Natural killer cell (primary cell): ENCODE measurements at regions not wholly inside any gene's neighbourhood (a gene's known extent, or its start where the extent isn't known, plus 50 kb on each side); places are given as distances from the start of the nearest gene placed in this dataset.

ENCODE experiments used
- ATAC-seq, 3 donors: fragments of 150-1000 bp in 2 of 3; fragments of 200-7000 bp in 1 of 3; cut with Tn5 transposase; 1 replicate in 1 of 3; 2 replicates in 2 of 3; pipeline ENCODE4 v1.10.0; 2021; ENCODE audit warnings: mild to moderate bottlenecking in 2 of 3, moderate library complexity in 2 of 3
- DNase-seq, 2 donors: peaks; one replicate each; pipeline versions ENCODE4 v3.0.0 to v3.0.0-alpha.2; 2013 to 2021; ENCODE audit warnings: mixed read lengths in 1 of 2
- H3K27ac ChIP-seq: one replicate; pipeline ENCODE4 v1.5.1; 2013; ENCODE audit warnings: mild to moderate bottlenecking, low read length
- H3K27me3 ChIP-seq: one replicate; pipeline ENCODE4 v1.6.1; 2013; ENCODE audit warnings: low read length; ENCODE audit not compliant: control insufficient read depth, insufficient read depth
- H3K36me3 ChIP-seq: one replicate; pipeline ENCODE4 v1.6.1; 2013; ENCODE audit warnings: low read length; ENCODE audit not compliant: control insufficient read depth, insufficient read depth
- H3K4me1 ChIP-seq: one replicate; pipeline ENCODE4 v1.6.1; 2013; ENCODE audit warnings: low read length; ENCODE audit not compliant: control insufficient read depth, insufficient read depth
- H3K4me3 ChIP-seq: one replicate; pipeline ENCODE4 v1.5.1; 2013; ENCODE audit warnings: low read length
- H3K9me3 ChIP-seq: one replicate; pipeline ENCODE4 v1.6.1; 2013; ENCODE audit warnings: low read length; ENCODE audit not compliant: control insufficient read depth, insufficient read depth
- H3K27ac Mint-ChIP-seq, 2 donors: one replicate each; pipeline ENCODE4 v1.8.0; 2022; ENCODE audit warnings: mild to moderate bottlenecking in 2 of 2, mixed read lengths in 2 of 2, moderate library complexity in 1 of 2
- H3K27me3 Mint-ChIP-seq, 2 donors: one replicate each; pipeline ENCODE4 v1.8.0; 2022; ENCODE audit warnings: low read depth in 2 of 2, mixed read lengths in 2 of 2
- H3K36me3 Mint-ChIP-seq: one replicate; pipeline ENCODE4 v1.8.0; 2022; ENCODE audit warnings: mixed read lengths
- H3K4me1 Mint-ChIP-seq, 2 donors: one replicate each; pipeline ENCODE4 v1.8.0; 2022; ENCODE audit warnings: mixed read lengths in 2 of 2
- H3K4me3 Mint-ChIP-seq: one replicate; pipeline ENCODE4 v1.8.0; 2022; ENCODE audit warnings: mild to moderate bottlenecking, moderate library complexity, mixed read lengths
- H3K9me3 Mint-ChIP-seq, 2 donors: one replicate each; pipeline ENCODE4 v1.8.0; 2022; ENCODE audit warnings: mixed read lengths in 2 of 2
- WGBS: methylation state at CpG from one replicate; pipeline ENCODE4 v1.1.7; 2013; ENCODE audit warnings: missing lambda C conversion rate; ENCODE audit not compliant: insufficient coverage; 5-methylcytosine and 5-hydroxymethylcytosine counted together
- intact Hi-C: fragments of 100-400 bp; cut with micrococcal nuclease; formaldehyde crosslinking; loops from one replicate; pipeline ENCODE4 v1.14.2; 2022
- TF ChIP-seq, protein P1 (sequence below): fragments of 200-600 bp; IDR thresholded peaks from one replicate; pipeline ENCODE4 v1.8.0; 2022; ENCODE audit warnings: antibody characterized with exemption

GRCh38 chr3:152695840-152696239 is 139.1 kb upstream of the P2RY1 start:
- H3K27me3 ChIP-seq = no peaks in the 10 kb centered on the region
- Mint-ChIP-seq H3K36me3 (no peaks in the 10 kb centered on the region), H3K27ac (peak overlapping the region in 1 of 2 donors; percentile 57), H3K4me3 (no peak overlapping the region), H3K9me3 (peaks cover 6 to 9% of the 10 kb centered on the region in 2 donors), H3K4me1 (no peaks in the 10 kb centered on the region), H3K27me3 (no peaks in the 10 kb centered on the region)
- no peak for DNase-seq
- intact Hi-C loops = no loop called here
- ATAC-seq = no peak
- WGBS = no CpG with 5 or more reads among the region's 1 CpG
- H3K4me3 ChIP-seq = no peak overlapping the region
- H3K27ac ChIP-seq = no peak overlapping the region
- TF ChIP-seq, protein P1, sequence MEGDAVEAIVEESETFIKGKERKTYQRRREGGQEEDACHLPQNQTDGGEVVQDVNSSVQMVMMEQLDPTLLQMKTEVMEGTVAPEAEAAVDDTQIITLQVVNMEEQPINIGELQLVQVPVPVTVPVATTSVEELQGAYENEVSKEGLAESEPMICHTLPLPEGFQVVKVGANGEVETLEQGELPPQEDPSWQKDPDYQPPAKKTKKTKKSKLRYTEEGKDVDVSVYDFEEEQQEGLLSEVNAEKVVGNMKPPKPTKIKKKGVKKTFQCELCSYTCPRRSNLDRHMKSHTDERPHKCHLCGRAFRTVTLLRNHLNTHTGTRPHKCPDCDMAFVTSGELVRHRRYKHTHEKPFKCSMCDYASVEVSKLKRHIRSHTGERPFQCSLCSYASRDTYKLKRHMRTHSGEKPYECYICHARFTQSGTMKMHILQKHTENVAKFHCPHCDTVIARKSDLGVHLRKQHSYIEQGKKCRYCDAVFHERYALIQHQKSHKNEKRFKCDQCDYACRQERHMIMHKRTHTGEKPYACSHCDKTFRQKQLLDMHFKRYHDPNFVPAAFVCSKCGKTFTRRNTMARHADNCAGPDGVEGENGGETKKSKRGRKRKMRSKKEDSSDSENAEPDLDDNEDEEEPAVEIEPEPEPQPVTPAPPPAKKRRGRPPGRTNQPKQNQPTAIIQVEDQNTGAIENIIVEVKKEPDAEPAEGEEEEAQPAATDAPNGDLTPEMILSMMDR = no peak
- H3K36me3 ChIP-seq = no peaks in the 10 kb centered on the region
- H3K4me1 ChIP-seq = no peaks in the 10 kb centered on the region
- H3K9me3 ChIP-seq = no peaks in the 10 kb centered on the region

DNA sequence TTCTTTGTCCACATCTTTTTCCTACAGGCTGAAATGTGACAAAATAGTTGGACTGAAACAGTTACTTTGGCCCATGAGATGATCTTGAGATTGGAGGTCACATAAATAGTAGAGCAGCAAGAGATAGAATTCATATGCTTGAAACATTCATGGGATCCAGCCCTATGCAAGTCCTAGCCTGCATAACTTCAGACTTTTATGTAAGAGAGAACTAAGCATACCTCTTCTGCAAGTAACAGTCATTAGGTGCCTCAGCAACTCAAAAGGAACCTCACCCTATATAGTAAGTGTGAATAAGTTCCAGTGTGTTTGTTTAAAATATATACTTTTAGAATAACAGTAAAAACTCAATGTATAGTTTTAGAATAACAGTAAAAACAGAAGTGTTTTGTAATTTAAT is 138.0 kb upstream of the P2RY1 start:
- Histone ChIP-seq H3K36me3 (no peaks in the 10 kb centered on the region), H3K27ac (no peak overlapping the region), H3K9me3 (no peaks in the 10 kb centered on the region), H3K27me3 (no peaks in the 10 kb centered on the region), H3K4me1 (no peaks in the 10 kb centered on the region), H3K4me3 (no peak overlapping the region)
- Mint-ChIP-seq H3K27ac (no peak overlapping the region), H3K27me3 (no peaks in the 10 kb centered on the region), H3K36me3 (no peaks in the 10 kb centered on the region), H3K4me1 (no peaks in the 10 kb centered on the region), H3K4me3 (no peak overlapping the region), H3K9me3 (peaks cover 0 to 2% of the 10 kb centered on the region in 2 donors)
- DNase-seq (no peak), ATAC-seq (no peak)
- TF ChIP-seq, protein P1 = no peak
- intact Hi-C loops = no loop called here

GRCh38 chr3:152703245-152703890 is 131.6 kb upstream of the P2RY1 start:
- intact Hi-C loops = no loop called here
- Histone ChIP-seq H3K4me1 (no peaks in the 10 kb centered on the region), H3K4me3 (no peak overlapping the region), H3K36me3 (no peaks in the 10 kb centered on the region), H3K27me3 (no peaks in the 10 kb centered on the region), H3K27ac (no peak overlapping the region), H3K9me3 (no peaks in the 10 kb centered on the region)
- ATAC-seq (no peak), DNase-seq (no peak)
- H3K9me3 Mint-ChIP-seq = no peaks in the 10 kb centered on the region
- no peaks in the 10 kb centered on the region for H3K27me3 Mint-ChIP-seq
- TF ChIP-seq, protein P1 = no peak
- no CpG with 5 or more reads among the region's 3 CpGs for WGBS
- no peaks in the 10 kb centered on the region for H3K4me1 Mint-ChIP-seq
- no peak overlapping the region for H3K27ac Mint-ChIP-seq
- no peak overlapping the region for H3K4me3 Mint-ChIP-seq
- no peaks in the 10 kb centered on the region for H3K36me3 Mint-ChIP-seq
